ENCODE measurements at regions not wholly inside any gene's neighbourhood (a gene's known extent, or its start where the extent isn't known, plus 50 kb on each side); places are given as distances from the start of the nearest gene placed in this dataset.
"Not testable (repeated sequence)": the region's sequence is repeated elsewhere in the genome, so short reads cannot be mapped to it uniquely, and the experiment has no call there.

DNA sequence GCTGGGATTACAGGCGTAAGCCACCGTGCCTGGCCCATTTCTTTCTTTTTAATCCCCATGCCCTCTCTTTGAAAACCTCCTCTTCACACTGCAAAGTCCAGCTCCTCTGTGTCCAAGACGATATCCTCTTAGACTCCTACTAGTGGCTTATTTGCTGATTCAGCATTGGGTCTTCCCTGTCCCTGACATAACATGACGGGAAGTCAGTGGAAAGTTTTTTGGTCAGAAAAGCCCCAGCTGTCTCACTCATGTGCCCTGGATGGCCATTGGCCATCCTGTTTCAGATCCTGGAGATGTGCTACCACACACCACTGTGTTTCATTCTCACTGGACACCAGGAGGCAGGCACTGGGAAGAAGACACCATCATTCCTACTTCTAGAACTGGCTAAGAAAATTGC lies 102.6 kb upstream of the MED13L start:
- no peak for DNase-seq (ENCODE audit: extremely low spot score)
- POLR2A ChIA-PET, result no interaction called here
- CTCF ChIA-PET, result interaction anchor here (1.6 kb wide), 1 partner anchor 13 kb away, joined by 4 read pairs; no protein-coding TSS in a partner anchor
- TF ChIP-seq CTCF (IDR thresholded peaks at IDR 0.05; ENCODE audit: control extremely low read depth, extremely low read depth, low read depth, missing control alignments), result no peak

GRCh38 chr12:116380740-116381139 lies 103.2 kb upstream of the MED13L start:
- CTCF ChIA-PET; DNase-seq (ENCODE audit: extremely low spot score); POLR2A ChIA-PET: not testable (repeated sequence)

DNA sequence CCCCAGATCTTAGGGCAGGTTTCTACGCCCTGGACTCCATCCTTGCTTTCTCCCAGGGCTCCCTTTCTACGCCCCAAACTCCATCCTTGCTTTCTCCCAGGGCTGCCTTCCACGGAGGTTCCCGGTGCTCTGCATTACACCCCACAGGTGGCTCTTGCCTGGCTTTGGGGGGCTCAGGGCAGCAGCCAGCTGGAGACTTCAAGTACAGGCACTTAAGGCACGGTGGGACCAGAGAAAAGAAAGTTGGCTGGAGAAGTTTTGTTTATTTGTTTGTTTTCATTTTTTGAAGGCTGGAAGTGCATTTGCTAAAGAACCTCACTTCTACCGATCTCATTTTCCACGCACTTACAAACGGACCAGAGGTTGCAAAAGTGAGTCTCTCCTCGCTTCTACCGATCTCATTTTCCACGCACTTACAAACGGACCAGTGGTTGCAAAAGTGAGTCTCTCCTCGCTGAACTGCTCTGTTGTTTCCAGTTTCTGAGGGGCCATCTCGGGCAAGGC lies 103.8 kb upstream of the MED13L start:
- ChIA-PET CTCF (no interaction called here), POLR2A (no interaction called here)
- no peak for DNase-seq (ENCODE audit: extremely low spot score)
- TF ChIP-seq CTCF (IDR thresholded peaks at IDR 0.05; ENCODE audit: control extremely low read depth, extremely low read depth, low read depth, missing control alignments), result no peak

DNA sequence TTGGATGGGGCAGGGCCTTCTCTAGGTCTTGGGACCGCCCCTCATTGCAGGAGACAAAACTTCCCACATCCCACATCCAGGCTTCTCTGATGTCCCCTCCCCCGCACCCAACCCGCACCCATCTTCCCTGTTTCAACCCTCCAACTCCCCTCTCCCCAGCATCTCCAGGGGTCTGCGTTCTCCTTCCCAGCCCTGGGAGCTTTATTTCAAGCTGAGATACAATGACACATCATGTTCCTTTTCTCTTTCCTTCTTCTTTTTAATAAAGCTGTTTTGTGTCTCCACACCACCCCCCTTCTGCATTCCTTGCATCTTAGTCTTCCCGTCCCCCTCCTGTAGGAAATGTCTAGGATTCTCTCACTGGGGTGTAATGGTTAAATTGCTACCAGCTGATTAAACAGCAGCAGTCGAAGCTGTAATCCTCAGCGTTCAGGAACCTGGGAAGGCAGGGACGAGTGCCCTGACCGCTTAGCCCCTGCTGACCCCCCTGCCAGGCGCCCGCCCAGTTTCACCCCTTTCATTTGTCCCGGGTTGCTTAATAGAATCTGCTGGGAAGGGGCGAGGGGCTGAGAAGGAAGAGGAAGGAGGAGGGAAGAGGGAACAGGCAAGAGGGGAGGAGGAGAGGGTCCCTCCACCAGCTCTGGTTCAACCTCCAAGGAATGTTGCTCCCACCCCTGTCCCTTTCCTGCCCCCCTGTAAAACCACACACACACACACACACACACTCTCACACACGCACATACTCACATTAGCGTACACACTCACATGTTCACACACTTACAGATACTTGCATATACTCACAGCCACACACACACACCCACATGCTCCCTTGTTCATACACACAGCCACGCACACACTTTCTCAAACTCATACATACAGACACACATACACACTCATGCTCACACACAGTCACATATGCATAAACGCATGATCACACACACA lies 104.5 kb upstream of the MED13L start:
- DNase-seq (ENCODE audit: extremely low spot score), result no peak
- ChIA-PET CTCF (no interaction called here), POLR2A (no interaction called here)
- no peak for TF ChIP-seq CTCF (IDR thresholded peaks at IDR 0.05; ENCODE audit: control extremely low read depth, extremely low read depth, low read depth, missing control alignments)

GRCh38 chr12:116382686-116383530 lies 105.4 kb upstream of the MED13L start:
- ChIA-PET CTCF (interaction anchor here (1.3 kb wide), 1 partner anchor 13 kb away, joined by 4 read pairs; no protein-coding TSS in a partner anchor), POLR2A (no interaction called here)
- no peak for DNase-seq (ENCODE audit: extremely low spot score)
- no peak for TF ChIP-seq CTCF (IDR thresholded peaks at IDR 0.05; ENCODE audit: control extremely low read depth, extremely low read depth, low read depth, missing control alignments)

DNA sequence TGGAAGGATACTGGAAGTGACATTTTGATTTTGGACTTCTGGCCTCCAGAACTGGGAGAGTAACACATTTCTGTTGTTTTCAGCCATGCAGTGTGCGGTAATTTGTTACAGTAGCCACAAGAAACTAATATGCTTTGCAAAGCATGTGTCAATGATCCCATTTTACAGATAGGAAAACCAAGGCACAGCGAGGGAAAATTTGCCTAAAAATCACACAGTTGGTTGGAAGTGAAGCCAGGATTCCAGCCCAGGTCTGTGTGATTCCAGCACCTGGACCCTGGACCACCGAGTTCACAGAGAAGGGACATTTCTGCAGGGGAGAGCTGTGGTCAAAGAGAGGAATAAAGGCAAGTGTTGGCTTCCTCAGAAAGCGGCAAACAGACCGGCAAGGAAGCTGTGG lies 106.7 kb upstream of the MED13L start:
- ChIA-PET CTCF (interaction anchor here (0.9 to 4.9 kb wide), 4 partner anchors 7 to 33 kb away, joined by 3 to 14 read pairs (median 6); no protein-coding TSS in a partner anchor), POLR2A (no interaction called here)
- TF ChIP-seq CTCF (IDR thresholded peaks at IDR 0.05; ENCODE audit: control extremely low read depth, extremely low read depth, low read depth, missing control alignments), result no peak
- DNase-seq (ENCODE audit: extremely low spot score), result no peak

Data from GM10248 (cell line).